NCI-H146 treated with DMSO at 0.1 percent for 48 hours (cell line): ENCODE measurements at regions not wholly inside any gene's neighbourhood (a gene's known extent, or its start where the extent isn't known, plus 50 kb on each side); places are given as distances from the start of the nearest gene placed in this dataset.

Experiments
- DNase-seq: peaks from one replicate; lab custom pipeline; 2025; ENCODE audit not compliant: unreplicated experiment; lab: John Stamatoyannopoulos, UW

- no peak for DNase-seq
These were observed 714.7 kb downstream of the EPHA4 start for GRCh38 chr2:220857368-220857767.

GRCh38 chr2:220858101-220858500, 714.0 kb downstream of the EPHA4 start:
- DNase-seq = no peak

- no peak for DNase-seq
These were observed 700.2 kb downstream of the EPHA4 start for GRCh38 chr2:220871909-220872308.

GRCh38 chr2:220876080-220876824, 695.9 kb downstream of the EPHA4 start:
- no peak for DNase-seq

- no peak for DNase-seq
These were observed 694.6 kb downstream of the EPHA4 start for GRCh38 chr2:220877491-220877890.

- no peak for DNase-seq
These were observed 694.2 kb downstream of the EPHA4 start for GRCh38 chr2:220877897-220878296.

GRCh38 chr2:220880623-220881596, 691.2 kb downstream of the EPHA4 start:
- DNase-seq = no peak

GRCh38 chr2:220882507-220882906, 689.6 kb downstream of the EPHA4 start:
- no peak for DNase-seq

- DNase-seq = no peak
These were observed 686.5 kb downstream of the EPHA4 start for GRCh38 chr2:220885593-220885992.

GRCh38 chr2:220887271-220887870, 684.7 kb downstream of the EPHA4 start:
- DNase-seq = no peak

GRCh38 chr2:220887876-220888275, 684.2 kb downstream of the EPHA4 start:
- no peak for DNase-seq

GRCh38 chr2:220890931-220891330, 681.2 kb downstream of the EPHA4 start:
- DNase-seq = no peak

GRCh38 chr2:220891405-220891804, 680.7 kb downstream of the EPHA4 start:
- no peak for DNase-seq

GRCh38 chr2:220892018-220892634, 680.0 kb downstream of the EPHA4 start:
- no peak for DNase-seq

- DNase-seq = no peak
These were observed 678.7 kb downstream of the EPHA4 start for GRCh38 chr2:220893411-220893810.

GRCh38 chr2:220894069-220894468, 678.0 kb downstream of the EPHA4 start:
- no peak for DNase-seq

GRCh38 chr2:220899492-220899891, 672.6 kb downstream of the EPHA4 start:
- DNase-seq = no peak

GRCh38 chr2:220904015-220904414, 668.1 kb downstream of the EPHA4 start:
- no peak for DNase-seq

- no peak for DNase-seq
These were observed 658.7 kb downstream of the EPHA4 start for GRCh38 chr2:220913384-220913783.

GRCh38 chr2:220915092-220915623, 656.9 kb downstream of the EPHA4 start:
- no peak for DNase-seq

- DNase-seq = no peak
These were observed 655.2 kb downstream of the EPHA4 start for GRCh38 chr2:220916931-220917330.
